ENCODE measurements at regions not wholly inside any gene's neighbourhood (a gene's known extent, or its start where the extent isn't known, plus 50 kb on each side); places are given as distances from the start of the nearest gene placed in this dataset.

- TF ChIP-seq, protein P1, sequence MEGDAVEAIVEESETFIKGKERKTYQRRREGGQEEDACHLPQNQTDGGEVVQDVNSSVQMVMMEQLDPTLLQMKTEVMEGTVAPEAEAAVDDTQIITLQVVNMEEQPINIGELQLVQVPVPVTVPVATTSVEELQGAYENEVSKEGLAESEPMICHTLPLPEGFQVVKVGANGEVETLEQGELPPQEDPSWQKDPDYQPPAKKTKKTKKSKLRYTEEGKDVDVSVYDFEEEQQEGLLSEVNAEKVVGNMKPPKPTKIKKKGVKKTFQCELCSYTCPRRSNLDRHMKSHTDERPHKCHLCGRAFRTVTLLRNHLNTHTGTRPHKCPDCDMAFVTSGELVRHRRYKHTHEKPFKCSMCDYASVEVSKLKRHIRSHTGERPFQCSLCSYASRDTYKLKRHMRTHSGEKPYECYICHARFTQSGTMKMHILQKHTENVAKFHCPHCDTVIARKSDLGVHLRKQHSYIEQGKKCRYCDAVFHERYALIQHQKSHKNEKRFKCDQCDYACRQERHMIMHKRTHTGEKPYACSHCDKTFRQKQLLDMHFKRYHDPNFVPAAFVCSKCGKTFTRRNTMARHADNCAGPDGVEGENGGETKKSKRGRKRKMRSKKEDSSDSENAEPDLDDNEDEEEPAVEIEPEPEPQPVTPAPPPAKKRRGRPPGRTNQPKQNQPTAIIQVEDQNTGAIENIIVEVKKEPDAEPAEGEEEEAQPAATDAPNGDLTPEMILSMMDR (IDR thresholded peaks at IDR 0.05; ENCODE audit: low read depth, low read length): no peak
- TF ChIP-seq EZH2phosphoT487 (IDR thresholded peaks at IDR 0.05; ENCODE audit: low read depth): no peak
These were observed 164.1 kb downstream of the ARRDC4 start for GRCh38 chr15:98124581-98124980.

Data from OCI-LY3 (cell line).